Fibroblast of mammary gland (primary cell): ENCODE measurements at regions not wholly inside any gene's neighbourhood (a gene's known extent, or its start where the extent isn't known, plus 50 kb on each side); places are given as distances from the start of the nearest gene placed in this dataset.

Experiments
- DNase-seq: peaks from one replicate; pipeline ENCODE4 v3.0.0-alpha.2; 2010; ENCODE audit warnings: low read depth
- H3K4me3 ChIP-seq: 2 replicates; pipeline ENCODE4 v1.5.1; 2011; ENCODE audit warnings: low read depth, mild to moderate bottlenecking, low read length, moderate library complexity; ENCODE audit not compliant: control insufficient read depth
- CTCF ChIP-seq: conservative IDR thresholded peaks from 2 replicates; pipeline ENCODE4 v1.5.1; 2011; ENCODE audit warnings: low read depth, low read length, inconsistent platforms; ENCODE audit not compliant: control insufficient read depth, insufficient read depth

- TF ChIP-seq CTCF, result no peak
- no peak overlapping the region for H3K4me3 ChIP-seq
- no peak for DNase-seq
Measured at GRCh38 chr10:128566361-128566968, 440.2 kb upstream of the MKI67 start.

DNA sequence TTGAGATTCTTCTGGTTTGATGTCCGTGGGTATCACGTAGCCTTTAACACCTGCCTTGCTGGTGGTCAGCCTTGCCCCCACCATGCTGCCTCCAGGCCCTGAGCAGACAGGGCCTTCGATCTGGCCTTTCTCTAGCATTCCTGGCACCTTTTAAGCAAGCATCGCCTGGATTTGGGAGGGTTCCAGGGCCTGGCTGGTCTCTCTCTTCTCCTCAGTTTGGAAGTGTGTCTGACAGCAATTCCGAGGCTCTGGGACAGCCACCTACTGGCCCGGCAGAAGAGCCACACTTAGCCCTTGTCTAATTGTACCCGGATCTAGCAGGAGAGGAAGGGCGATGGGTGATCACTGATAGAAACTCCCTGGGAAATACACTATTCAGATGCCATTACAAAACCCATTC lies 441.3 kb upstream of the MKI67 start:
- DNase-seq, result no peak
- H3K4me3 ChIP-seq, result no peak overlapping the region
- TF ChIP-seq CTCF, result no peak

DNA sequence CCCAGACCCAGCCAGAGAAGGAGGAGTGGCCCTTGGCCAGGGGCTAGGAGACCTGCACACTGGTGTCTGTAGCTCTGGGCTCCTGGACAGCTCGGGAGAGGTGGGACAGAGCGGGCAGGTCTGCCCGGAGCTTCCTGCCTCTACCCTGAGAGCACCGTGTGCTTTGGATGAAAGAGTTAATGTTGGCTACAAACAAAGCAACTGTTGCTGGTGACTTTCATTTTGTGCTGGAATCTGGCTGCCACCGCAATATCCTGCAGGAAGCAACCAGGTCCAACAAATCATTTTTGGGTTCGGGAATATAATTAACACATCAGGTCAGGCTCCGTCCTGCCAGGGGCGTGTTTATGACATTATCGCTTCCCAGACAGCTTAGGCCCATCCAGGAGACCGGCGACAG lies 441.8 kb upstream of the MKI67 start:
- H3K4me3 ChIP-seq, result no peak overlapping the region
- no peak for DNase-seq
- TF ChIP-seq CTCF, result no peak

DNA sequence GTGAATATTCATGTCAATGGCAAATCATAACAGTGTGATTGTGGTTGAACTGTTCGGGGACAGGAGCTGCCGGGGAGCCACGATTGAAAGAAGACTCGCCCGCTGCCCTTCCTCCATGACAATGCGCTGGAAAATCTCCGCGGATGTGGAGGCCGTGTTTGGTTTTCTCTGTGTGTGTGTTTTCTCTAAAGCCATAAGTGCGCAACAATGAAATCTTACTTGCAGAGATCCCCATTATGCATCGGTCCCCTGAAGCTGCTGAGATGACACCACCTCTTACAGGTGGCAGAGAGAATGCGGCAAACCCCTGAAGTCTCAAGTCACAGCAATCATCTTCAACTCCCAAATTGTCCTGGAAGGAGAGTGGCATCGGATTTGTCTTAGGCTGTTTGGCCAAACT lies 442.3 kb upstream of the MKI67 start:
- TF ChIP-seq CTCF, result no peak
- DNase-seq, result no peak

DNA sequence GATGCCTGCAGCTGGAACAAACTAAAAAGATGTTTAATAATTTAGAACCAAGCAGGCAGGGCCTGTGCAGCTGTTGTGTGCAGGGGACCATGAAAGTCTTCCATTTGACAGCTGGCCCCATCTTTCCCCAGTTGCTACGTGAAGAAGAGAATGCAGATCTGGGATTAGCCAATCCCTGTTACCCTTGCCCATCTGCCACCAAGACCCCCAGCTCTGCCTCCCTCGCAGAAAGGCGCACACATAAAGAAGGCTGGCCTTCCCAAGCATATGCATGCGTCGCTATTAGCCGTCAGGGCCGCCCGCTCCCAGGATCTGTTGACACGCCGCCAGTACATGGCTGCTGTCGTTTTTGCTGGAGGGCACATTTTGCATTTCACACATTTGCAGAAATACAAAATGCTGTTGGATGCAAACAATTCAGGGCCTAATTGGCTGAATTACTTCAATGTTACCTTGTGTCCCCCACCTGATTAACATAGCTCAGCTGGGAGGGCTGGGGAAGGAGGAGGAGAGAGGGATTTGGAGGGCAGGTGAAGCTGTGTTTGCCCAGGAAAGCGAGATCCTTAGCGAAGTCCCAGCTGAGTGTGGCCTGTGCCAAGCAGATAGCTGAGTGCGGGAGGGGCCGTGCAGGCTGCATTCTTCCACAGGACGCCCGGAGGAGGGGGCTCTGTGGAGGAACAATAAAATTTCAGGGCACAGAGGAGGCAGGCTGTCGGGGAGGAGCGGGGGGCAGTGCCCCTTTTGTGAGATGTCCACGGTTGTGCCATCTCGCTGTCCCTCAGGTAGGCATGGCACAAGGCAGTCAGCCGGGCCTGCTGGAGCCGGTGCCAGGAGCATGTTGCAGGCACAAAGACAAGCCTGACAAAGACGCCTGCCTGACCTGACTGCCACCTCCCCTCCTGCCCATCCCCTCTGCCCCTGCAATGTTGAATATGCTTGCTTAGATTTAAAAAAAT lies 443.0 kb upstream of the MKI67 start:
- no peak for TF ChIP-seq CTCF
- H3K4me3 ChIP-seq, result no peak overlapping the region
- DNase-seq, result no peak

More for the DNA sequence above, 442.3 kb upstream of the MKI67 start:
- H3K4me3 ChIP-seq, result no peak overlapping the region

GRCh38 chr10:128570319-128570995 lies 444.2 kb upstream of the MKI67 start:
- no peak for DNase-seq
- no peak overlapping the region for H3K4me3 ChIP-seq
- no peak for TF ChIP-seq CTCF
